H1 (cell line): ENCODE measurements at regions not wholly inside any gene's neighbourhood (a gene's known extent, or its start where the extent isn't known, plus 50 kb on each side); places are given as distances from the start of the nearest gene placed in this dataset.

ENCODE experiments used
- ATF2 ChIP-seq: IDR thresholded peaks from 2 replicates; pipeline ENCODE4 v1.6.1; 2012; ENCODE audit warnings: low read length, inconsistent platforms
- CBX8 ChIP-seq: fragments of 300-800, 300-1000 bp; sonication (generic); IDR thresholded peaks from 2 replicates; pipeline ENCODE4 v1.7.1; 2016; ENCODE audit warnings: low read depth, low read length, borderline replicate concordance
- CHD7 ChIP-seq: fragments of 300-600 bp; sonication (generic); IDR thresholded peaks from 2 replicates; pipeline ENCODE4 v1.7.1; 2012; ENCODE audit warnings: low read length, moderate library complexity, mild to moderate bottlenecking, inconsistent platforms; ENCODE audit not compliant: insufficient replicate concordance
- CREB1 ChIP-seq: IDR thresholded peaks from 2 replicates; pipeline ENCODE4 v1.6.1; 2012; ENCODE audit warnings: inconsistent platforms
- SIRT6 ChIP-seq: IDR thresholded peaks from one replicate; pipeline ENCODE4 v1.7.1; 2012; ENCODE audit warnings: low read length, inconsistent platforms
- SP1 ChIP-seq: IDR thresholded peaks from 2 replicates; pipeline ENCODE4 v1.6.1; 2011; ENCODE audit warnings: low read depth, low read length
- SRF ChIP-seq: IDR thresholded peaks from 2 replicates; pipeline ENCODE4 v1.6.1; 2011; ENCODE audit warnings: mild to moderate bottlenecking, low read depth, low read length, moderate library complexity
- TF ChIP-seq, protein P1 (sequence below): IDR thresholded peaks from 2 replicates; pipeline ENCODE4 v1.6.1; 2012; ENCODE audit warnings: inconsistent platforms

- TF ChIP-seq CHD7 (no peak), CREB1 (no peak), ATF2 (no peak), SIRT6 (no peak), SRF (no peak), CBX8 (no peak), SP1 (no peak)
- TF ChIP-seq, protein P1, sequence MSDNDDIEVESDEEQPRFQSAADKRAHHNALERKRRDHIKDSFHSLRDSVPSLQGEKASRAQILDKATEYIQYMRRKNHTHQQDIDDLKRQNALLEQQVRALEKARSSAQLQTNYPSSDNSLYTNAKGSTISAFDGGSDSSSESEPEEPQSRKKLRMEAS = no peak
Observed at GRCh38 chr4:123259676-123260646, 136.6 kb upstream of the SPRY1 start (continued).
